ENCODE measurements at regions not wholly inside any gene's neighbourhood (a gene's known extent, or its start where the extent isn't known, plus 50 kb on each side); places are given as distances from the start of the nearest gene placed in this dataset.

- DNase-seq (ENCODE audit: low spot score): no peak
Measured at GRCh38 chr11:32039149-32039548, 51.7 kb upstream of the RCN1 start.

GRCh38 chr11:32034680-32035079 is 56.2 kb upstream of the RCN1 start:
- no peak for DNase-seq (ENCODE audit: low spot score)

GRCh38 chr11:32034149-32034548 is 56.7 kb upstream of the RCN1 start:
- DNase-seq (ENCODE audit: low spot score): no peak

GRCh38 chr11:32033491-32033890 is 57.4 kb upstream of the RCN1 start:
- no peak for DNase-seq (ENCODE audit: low spot score)

- no peak for DNase-seq (ENCODE audit: low spot score)
Measured at GRCh38 chr11:32033067-32033466, 57.8 kb upstream of the RCN1 start.

- no peak for DNase-seq (ENCODE audit: low spot score)
Measured at GRCh38 chr11:32032478-32032877, 58.4 kb upstream of the RCN1 start.

- DNase-seq (ENCODE audit: low spot score): no peak
Measured at GRCh38 chr11:32032052-32032451, 58.8 kb upstream of the RCN1 start.

- no peak for DNase-seq (ENCODE audit: low spot score)
Measured at GRCh38 chr11:32030875-32031503, 59.9 kb upstream of the RCN1 start.

- DNase-seq (ENCODE audit: low spot score): no peak
Measured at GRCh38 chr11:32029721-32030120, 61.2 kb upstream of the RCN1 start.

- no peak for DNase-seq (ENCODE audit: low spot score)
Measured at GRCh38 chr11:32028201-32028600, 62.7 kb upstream of the RCN1 start.

GRCh38 chr11:32026766-32027165 is 64.1 kb upstream of the RCN1 start:
- DNase-seq (ENCODE audit: low spot score): no peak

GRCh38 chr11:32024948-32025347 is 65.9 kb upstream of the RCN1 start:
- DNase-seq (ENCODE audit: low spot score): no peak

- DNase-seq (ENCODE audit: low spot score): no peak
Measured at GRCh38 chr11:32023370-32024305, 67.2 kb upstream of the RCN1 start.

GRCh38 chr11:32018672-32019071 is 72.2 kb upstream of the RCN1 start:
- no peak for DNase-seq (ENCODE audit: low spot score)

GRCh38 chr11:32016111-32016510 is 74.8 kb upstream of the RCN1 start:
- DNase-seq (ENCODE audit: low spot score): no peak

GRCh38 chr11:32015427-32015826 is 75.4 kb upstream of the RCN1 start:
- no peak for DNase-seq (ENCODE audit: low spot score)

- no peak for DNase-seq (ENCODE audit: low spot score)
Measured at GRCh38 chr11:32013603-32014002, 77.3 kb upstream of the RCN1 start.

GRCh38 chr11:32012049-32012448 is 78.8 kb upstream of the RCN1 start:
- no peak for DNase-seq (ENCODE audit: low spot score)

- DNase-seq (ENCODE audit: low spot score): no peak
Measured at GRCh38 chr11:32008880-32009551, 81.9 kb upstream of the RCN1 start.

GRCh38 chr11:32006799-32007388 is 84.0 kb upstream of the RCN1 start:
- no peak for DNase-seq (ENCODE audit: low spot score)

- DNase-seq (ENCODE audit: low spot score): no peak
Measured at GRCh38 chr11:32005786-32006416, 85.0 kb upstream of the RCN1 start.

- DNase-seq (ENCODE audit: low spot score): no peak
Measured at GRCh38 chr11:32003335-32003734, 87.5 kb upstream of the RCN1 start.
